ENCODE measurements at regions not wholly inside any gene's neighbourhood (a gene's known extent, or its start where the extent isn't known, plus 50 kb on each side); places are given as distances from the start of the nearest gene placed in this dataset.

- Mint-ChIP-seq H3K27ac (no peak overlapping the region), H3K36me3 (ENCODE audit: low read depth) (no peaks in the 10 kb centered on the region), H3K27me3 (ENCODE audit: insufficient read depth, low read depth, poor library complexity) (no peaks in the 10 kb centered on the region), H3K9me3 (peaks cover 5% of the 10 kb centered on the region; the same call in 1 of the 3 replicates), H3K4me1 (no peaks in the 10 kb centered on the region), H3K4me3 (no peak overlapping the region)
- Histone ChIP-seq H3K4me1 (ENCODE audit: insufficient read depth) (no peaks in the 10 kb centered on the region), H3K27me3 (ENCODE audit: insufficient read depth) (no peaks in the 10 kb centered on the region), H3K4me2 (no peak overlapping the region), H3K4me3 (no peak overlapping the region), H3K27ac (ENCODE audit: low read depth) (no peak overlapping the region), H3K36me3 (ENCODE audit: insufficient read depth) (no peaks in the 10 kb centered on the region), H3K9me2 (ENCODE audit: insufficient read depth) (no peaks in the 10 kb centered on the region), H4K20me1 (replicated peaks; ENCODE audit: insufficient read depth) (no peaks in the 10 kb centered on the region), H2AFZ (no peak overlapping the region), H3K79me2 (replicated peaks; ENCODE audit: insufficient read depth) (no peaks in the 10 kb centered on the region), H3F3A (replicated peaks; ENCODE audit: low read depth) (no peaks in the 10 kb centered on the region)
- peak in 1 of 2 experiments; percentile 37; a peak in 2 of 4 replicates for TF ChIP-seq CTCF (conservative IDR thresholded peaks at IDR 0.05; ENCODE audit: low read depth in 2 of 2)
- TF ChIP-seq NANOG (IDR thresholded peaks at IDR 0.05; ENCODE audit: borderline replicate concordance), result no peak
- peak; percentile 41; the same call in 1 of the 3 replicates for ATAC-seq
- DNase-seq (ENCODE audit: low spot score), result peak; percentile 57
Observed at GRCh38 chr6:74870403-74870802, 335.4 kb downstream of the COL12A1 start.

- Histone ChIP-seq H3K27me3 (ENCODE audit: insufficient read depth) (no peaks in the 10 kb centered on the region), H3K79me2 (replicated peaks; ENCODE audit: insufficient read depth) (no peaks in the 10 kb centered on the region), H3K36me3 (ENCODE audit: insufficient read depth) (no peaks in the 10 kb centered on the region), H3K27ac (ENCODE audit: low read depth) (no peak overlapping the region), H2AFZ (no peak overlapping the region), H3K4me3 (no peak overlapping the region), H3K9me2 (ENCODE audit: insufficient read depth) (no peaks in the 10 kb centered on the region), H3F3A (replicated peaks; ENCODE audit: low read depth) (no peaks in the 10 kb centered on the region), H3K4me2 (no peak overlapping the region), H4K20me1 (replicated peaks; ENCODE audit: insufficient read depth) (no peaks in the 10 kb centered on the region), H3K4me1 (ENCODE audit: insufficient read depth) (no peaks in the 10 kb centered on the region)
- no peak for DNase-seq (ENCODE audit: low spot score)
- Mint-ChIP-seq H3K27ac (no peak overlapping the region), H3K4me1 (no peaks in the 10 kb centered on the region), H3K36me3 (ENCODE audit: low read depth) (no peaks in the 10 kb centered on the region), H3K27me3 (ENCODE audit: insufficient read depth, low read depth, poor library complexity) (no peaks in the 10 kb centered on the region), H3K9me3 (peaks cover 5% of the 10 kb centered on the region; the same call in 1 of the 3 replicates), H3K4me3 (no peak overlapping the region)
- ATAC-seq, result no peak
- TF ChIP-seq JUNB (IDR thresholded peaks at IDR 0.05; ENCODE audit: unreplicated experiment) (no peak), EZH2 (IDR thresholded peaks at IDR 0.05; ENCODE audit: low read depth, unreplicated experiment) (no peak), NANOG (IDR thresholded peaks at IDR 0.05; ENCODE audit: borderline replicate concordance) (no peak), ETS1 (IDR thresholded peaks at IDR 0.05) (no peak), CREB1 (CRISPR knock-in tag; IDR thresholded peaks at IDR 0.05; ENCODE audit: low read depth) (no peak), ZNF331 (CRISPR knock-in tag; IDR thresholded peaks at IDR 0.05; ENCODE audit: low read depth) (no peak), CTCF (conservative IDR thresholded peaks at IDR 0.05; ENCODE audit: low read depth in 2 of 2) (no peak), POLR2AphosphoS5 (IDR thresholded peaks at IDR 0.05; ENCODE audit: low read depth) (no peak), EZH2phosphoT487 (IDR thresholded peaks at IDR 0.05; ENCODE audit: unreplicated experiment) (no peak), ZNF462 (CRISPR knock-in tag; IDR thresholded peaks at IDR 0.05) (no peak)
Observed at GRCh38 chr6:74867291-74867690, 338.6 kb downstream of the COL12A1 start.

Measured in GM23338 (cell line).